ENCODE measurements at regions not wholly inside any gene's neighbourhood (a gene's known extent, or its start where the extent isn't known, plus 50 kb on each side); places are given as distances from the start of the nearest gene placed in this dataset.
A peak's percentile ranks its signal among the peaks of the same experiment; 100 is the strongest.

GRCh38 chr7:47093320-47094234, 488.3 kb downstream of the TNS3 start:
- Mint-ChIP-seq H3K9me3 (peaks cover 4% of the 10 kb centered on the region), H3K4me3 (no peak overlapping the region), H3K27ac (no peak overlapping the region), H3K4me1 (no peaks in the 10 kb centered on the region), H3K36me3 (no peaks in the 10 kb centered on the region)
- DNase-seq (ENCODE audit: low spot score in 2 of 2) (no peak), ATAC-seq (no peak)

DNA sequence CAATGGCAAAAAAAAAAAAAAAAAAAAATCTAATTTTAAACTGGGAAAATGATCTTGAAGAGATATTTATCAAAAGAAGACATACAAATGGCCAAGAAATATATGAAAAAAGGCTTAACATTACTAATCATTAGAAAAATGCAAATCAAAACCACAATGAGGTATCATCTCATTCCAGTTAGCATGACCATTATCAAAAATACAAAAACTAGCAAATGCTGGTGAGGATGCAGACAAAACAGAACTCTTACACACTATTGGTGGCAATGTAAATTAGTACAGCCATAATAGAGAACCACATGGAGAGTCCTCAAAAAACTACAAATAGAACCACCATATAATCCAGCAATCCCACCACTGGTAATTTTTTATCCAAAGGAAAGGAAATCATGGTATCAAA, 489.6 kb downstream of the TNS3 start:
- no peak overlapping the region for H3K27ac Mint-ChIP-seq
- peaks cover 4% of the 10 kb centered on the region for H3K9me3 Mint-ChIP-seq
- H3K36me3 Mint-ChIP-seq: no peaks in the 10 kb centered on the region
- no peak overlapping the region for H3K4me3 Mint-ChIP-seq
- no peaks in the 10 kb centered on the region for H3K4me1 Mint-ChIP-seq
- DNase-seq (ENCODE audit: low spot score in 2 of 2) (no peak), ATAC-seq (no peak)

DNA sequence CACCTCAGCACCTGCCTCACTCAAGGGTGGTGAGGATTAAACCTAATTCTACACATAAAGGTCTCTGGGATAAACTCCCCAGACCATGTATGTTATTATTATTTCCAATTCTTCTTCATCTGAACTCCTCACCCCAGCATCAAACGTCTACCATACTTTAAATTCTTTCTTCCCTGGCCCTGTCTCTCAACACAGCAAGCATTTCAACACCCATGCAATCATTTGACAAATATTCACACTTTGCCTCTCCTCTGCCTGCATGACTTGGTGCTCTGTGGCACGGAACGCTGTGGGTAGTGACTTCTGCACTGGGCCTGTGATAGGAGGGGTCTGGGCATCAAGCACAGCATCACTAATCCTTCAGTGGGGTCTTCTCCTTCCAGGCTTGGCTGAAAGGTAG, 490.8 kb downstream of the TNS3 start:
- DNase-seq (ENCODE audit: low spot score in 2 of 2) (no peak), ATAC-seq (no peak)
- Mint-ChIP-seq H3K4me1 (no peaks in the 10 kb centered on the region), H3K27ac (no peak overlapping the region), H3K4me3 (no peak overlapping the region), H3K9me3 (peaks cover 4% of the 10 kb centered on the region), H3K36me3 (no peaks in the 10 kb centered on the region)

GRCh38 chr7:47089461-47089860, 492.4 kb downstream of the TNS3 start:
- Mint-ChIP-seq H3K36me3 (no peaks in the 10 kb centered on the region), H3K4me3 (no peak overlapping the region), H3K4me1 (no peaks in the 10 kb centered on the region), H3K27ac (no peak overlapping the region), H3K9me3 (peaks cover 2% of the 10 kb centered on the region)
- DNase-seq (ENCODE audit: low spot score in 2 of 2) (no peak), ATAC-seq (no peak)

DNA sequence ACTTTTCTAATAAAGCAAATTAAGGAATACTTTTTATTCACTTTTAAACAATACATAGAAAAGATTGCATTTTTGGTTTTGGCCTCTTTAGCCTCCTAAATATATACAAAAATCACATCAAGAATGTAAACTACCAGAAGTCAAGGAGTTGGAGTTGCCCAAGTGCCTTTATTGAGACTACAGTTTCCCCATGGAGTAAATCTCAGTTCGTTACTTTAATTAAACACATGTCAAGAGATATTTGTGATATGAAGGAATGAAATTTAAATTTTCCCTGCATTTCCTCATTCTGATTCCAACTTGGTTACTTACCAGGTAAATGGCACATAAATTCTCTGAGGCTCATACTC, 492.9 kb downstream of the TNS3 start:
- Mint-ChIP-seq H3K4me1 (no peaks in the 10 kb centered on the region), H3K36me3 (no peaks in the 10 kb centered on the region), H3K27ac (no peak overlapping the region), H3K4me3 (no peak overlapping the region), H3K9me3 (peaks cover 2% of the 10 kb centered on the region)
- DNase-seq (ENCODE audit: low spot score in 2 of 2): no peak
- ATAC-seq: no peak

- H3K36me3 Mint-ChIP-seq: no peaks in the 10 kb centered on the region
- peaks cover 2% of the 10 kb centered on the region for H3K9me3 Mint-ChIP-seq
These were observed 493.4 kb downstream of the TNS3 start for GRCh38 chr7:47088329-47089067.

GRCh38 chr7:47087866-47088265, 494.0 kb downstream of the TNS3 start:
- no peak overlapping the region for H3K4me3 Mint-ChIP-seq
- ATAC-seq: no peak
- DNase-seq (ENCODE audit: low spot score in 2 of 2): no peak
- H3K9me3 Mint-ChIP-seq: peaks cover 2% of the 10 kb centered on the region
- no peaks in the 10 kb centered on the region for H3K36me3 Mint-ChIP-seq
- H3K27ac Mint-ChIP-seq: no peak overlapping the region
- H3K4me1 Mint-ChIP-seq: no peaks in the 10 kb centered on the region

More at GRCh38 chr7:47088329-47089067, 493.4 kb downstream of the TNS3 start:
- peak; percentile 47 for ATAC-seq
- Mint-ChIP-seq H3K27ac (no peak overlapping the region), H3K4me1 (no peaks in the 10 kb centered on the region), H3K4me3 (no peak overlapping the region)
- no peak for DNase-seq (ENCODE audit: low spot score in 2 of 2)

- no peak overlapping the region for H3K27ac Mint-ChIP-seq
- H3K36me3 Mint-ChIP-seq: no peaks in the 10 kb centered on the region
- no peak for ATAC-seq
- no peaks in the 10 kb centered on the region for H3K4me1 Mint-ChIP-seq
- DNase-seq (ENCODE audit: low spot score in 2 of 2): no peak
- H3K4me3 Mint-ChIP-seq: no peak overlapping the region
- H3K9me3 Mint-ChIP-seq: peaks cover 2% of the 10 kb centered on the region
These were observed 496.2 kb downstream of the TNS3 start for GRCh38 chr7:47085491-47086275.

DNA sequence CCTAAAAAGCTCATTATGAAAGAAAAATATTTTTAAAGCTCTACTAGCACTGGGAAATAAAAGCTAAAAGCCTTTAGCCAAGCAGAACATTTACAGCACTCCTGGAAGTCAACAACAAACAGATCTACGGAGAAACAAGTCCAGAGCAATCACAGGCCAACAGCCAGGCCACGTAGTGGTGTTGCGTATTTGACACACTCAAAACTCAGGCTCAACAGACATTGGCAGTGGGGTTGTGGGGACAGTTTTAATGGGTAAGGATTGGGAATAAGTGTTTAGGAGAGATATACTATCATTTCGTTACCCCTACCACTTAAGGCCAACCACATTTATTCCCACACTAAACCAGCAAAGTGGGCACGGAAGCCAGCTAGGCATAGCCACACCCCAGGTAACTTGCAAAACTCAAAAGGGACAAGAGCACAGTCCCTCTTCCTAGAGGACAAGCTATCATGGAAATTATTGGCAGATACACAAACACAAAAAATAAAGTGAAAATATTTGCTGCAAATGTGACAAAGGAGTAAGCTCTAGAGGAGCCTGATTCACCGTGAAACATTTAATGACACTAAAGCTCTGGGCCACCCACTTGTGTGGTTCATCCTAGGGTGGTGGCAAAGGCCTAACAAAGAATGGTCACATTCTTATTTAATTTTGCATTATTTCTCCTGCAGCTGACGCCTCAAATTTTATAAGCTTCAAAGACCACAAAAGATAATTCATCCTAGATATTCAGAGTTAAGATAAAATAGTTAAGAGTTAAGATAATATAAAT, 498.2 kb downstream of the TNS3 start:
- no peaks in the 10 kb centered on the region for H3K36me3 Mint-ChIP-seq
- DNase-seq (ENCODE audit: low spot score in 2 of 2): no peak
- no peaks in the 10 kb centered on the region for H3K9me3 Mint-ChIP-seq
- H3K4me3 Mint-ChIP-seq: no peak overlapping the region
- ATAC-seq: no peak
- H3K4me1 Mint-ChIP-seq: no peaks in the 10 kb centered on the region
- H3K27ac Mint-ChIP-seq: no peak overlapping the region

DNA sequence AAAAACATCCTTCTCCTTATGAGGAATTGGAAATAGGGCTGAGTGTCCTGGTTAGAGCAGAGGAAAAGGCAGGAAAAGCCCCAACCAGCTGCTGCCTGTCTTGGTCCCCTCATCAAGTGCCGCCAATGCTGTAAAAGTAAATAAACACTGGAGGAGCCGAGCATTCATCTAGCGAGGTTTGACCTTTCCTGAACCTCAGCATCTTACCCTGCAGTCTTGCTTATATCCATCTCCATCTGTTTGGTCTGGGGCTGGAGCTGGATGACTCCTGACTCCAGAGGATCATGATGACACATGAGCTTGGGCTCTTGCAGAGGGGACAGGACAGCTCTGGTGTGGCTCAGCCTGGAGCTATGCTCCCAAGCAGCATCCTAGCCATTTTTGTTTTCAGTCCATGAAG, 501.1 kb downstream of the TNS3 start:
- Mint-ChIP-seq H3K4me1 (no peaks in the 10 kb centered on the region), H3K36me3 (no peaks in the 10 kb centered on the region), H3K4me3 (no peak overlapping the region), H3K27ac (no peak overlapping the region), H3K9me3 (no peaks in the 10 kb centered on the region)
- ATAC-seq (no peak), DNase-seq (ENCODE audit: low spot score in 2 of 2) (no peak)

DNA sequence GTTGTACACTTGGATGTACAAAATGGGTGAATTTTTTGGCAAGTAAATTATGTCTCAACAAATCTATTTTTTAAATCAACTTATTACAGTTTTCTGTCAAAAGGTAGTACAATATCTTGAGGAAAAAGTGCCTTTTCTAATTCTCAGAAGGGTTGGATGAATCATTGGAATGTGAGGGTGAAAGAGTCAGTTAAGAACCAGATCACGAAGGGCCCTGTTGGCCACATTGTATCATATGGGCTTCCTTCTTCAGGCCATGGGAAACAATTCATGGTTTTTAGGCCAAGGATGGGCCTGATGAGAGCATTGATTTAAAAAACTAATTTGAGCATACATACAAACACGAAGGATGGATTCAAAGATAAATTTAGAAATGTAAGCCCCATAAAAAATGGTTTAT, 503.7 kb downstream of the TNS3 start:
- no peak for ATAC-seq
- peaks cover 2% of the 10 kb centered on the region for H3K9me3 Mint-ChIP-seq
- no peaks in the 10 kb centered on the region for H3K36me3 Mint-ChIP-seq

GRCh38 chr7:47074702-47075153, 507.2 kb downstream of the TNS3 start:
- Mint-ChIP-seq H3K36me3 (no peaks in the 10 kb centered on the region), H3K9me3 (peaks cover 9% of the 10 kb centered on the region), H3K4me3 (no peak overlapping the region), H3K4me1 (peaks cover 6% of the 10 kb centered on the region), H3K27ac (no peak overlapping the region)
- ATAC-seq: no peak
- DNase-seq (ENCODE audit: low spot score in 2 of 2): no peak

More for the DNA sequence above, 503.7 kb downstream of the TNS3 start:
- no peak overlapping the region for H3K27ac Mint-ChIP-seq
- no peak overlapping the region for H3K4me3 Mint-ChIP-seq
- DNase-seq (ENCODE audit: low spot score in 2 of 2): no peak
- peaks cover 4% of the 10 kb centered on the region for H3K4me1 Mint-ChIP-seq

- H3K4me1 Mint-ChIP-seq: peaks cover 6% of the 10 kb centered on the region
- H3K36me3 Mint-ChIP-seq: no peaks in the 10 kb centered on the region
- H3K9me3 Mint-ChIP-seq: peaks cover 9% of the 10 kb centered on the region
- no peak for DNase-seq (ENCODE audit: low spot score in 2 of 2)
- no peak overlapping the region for H3K4me3 Mint-ChIP-seq
- H3K27ac Mint-ChIP-seq: no peak overlapping the region
- ATAC-seq: no peak
These were observed 508.6 kb downstream of the TNS3 start for GRCh38 chr7:47073284-47073683.

GRCh38 chr7:47071866-47072265, 510.0 kb downstream of the TNS3 start:
- DNase-seq (ENCODE audit: low spot score in 2 of 2): no peak
- no peak overlapping the region for H3K27ac Mint-ChIP-seq
- H3K4me3 Mint-ChIP-seq: no peak overlapping the region
- no peak for ATAC-seq
- H3K4me1 Mint-ChIP-seq: peaks cover 6% of the 10 kb centered on the region
- H3K36me3 Mint-ChIP-seq: no peaks in the 10 kb centered on the region
- peaks cover 12% of the 10 kb centered on the region for H3K9me3 Mint-ChIP-seq
